Neural cell (in vitro differentiated cells): ENCODE measurements at regions not wholly inside any gene's neighbourhood (a gene's known extent, or its start where the extent isn't known, plus 50 kb on each side); places are given as distances from the start of the nearest gene placed in this dataset.

Source experiments
- H2AFZ ChIP-seq: fragments of 200-600, 300-800 bp; sonication (generic), shearing (Covaris generic); 2 replicates; pipeline ENCODE4 v1.6.0; 2014; ENCODE audit warnings: low read depth, mild to moderate bottlenecking, antibody characterized with exemption, low read length, moderate library complexity
- H3F3A ChIP-seq: fragments of 200-600 bp; shearing (Covaris generic); 2 replicates; pipeline ENCODE4 v1.6.1; 2016; ENCODE audit warnings: mild to moderate bottlenecking, moderate library complexity, mixed read lengths, antibody characterized with exemption, low read length; ENCODE audit not compliant: insufficient read depth, poor library complexity, severe bottlenecking
- H3K27ac ChIP-seq: fragments of 200-600, 300-800 bp; sonication (generic), shearing (Covaris generic); 2 replicates; pipeline ENCODE4 v1.5.1; 2014; ENCODE audit warnings: mild to moderate bottlenecking, low read length, moderate library complexity
- H3K27me3 ChIP-seq: fragments of 300-800, 200-600 bp; sonication (generic), shearing (Covaris generic); 2 replicates; pipeline ENCODE4 v1.6.0; 2014; ENCODE audit warnings: mild to moderate bottlenecking, low read depth, low read length, moderate library complexity; ENCODE audit not compliant: insufficient read depth
- H3K36me3 ChIP-seq: fragments of 300-800, 200-600 bp; sonication (generic), shearing (Covaris generic); 2 replicates; pipeline ENCODE4 v1.5.1; 2014; ENCODE audit warnings: mild to moderate bottlenecking, antibody characterized with exemption, low read length, moderate library complexity; ENCODE audit not compliant: insufficient read depth
- H3K4me2 ChIP-seq: fragments of 300-800, 200-600 bp; sonication (generic), shearing (Covaris generic); 2 replicates; pipeline ENCODE4 v1.6.0; 2014; ENCODE audit warnings: mild to moderate bottlenecking, low read length
- H3K4me3 ChIP-seq: fragments of 300-800, 200-600 bp; sonication (generic), shearing (Covaris generic); 2 replicates; pipeline ENCODE4 v1.5.1; 2014; ENCODE audit warnings: mild to moderate bottlenecking, low read length, moderate library complexity
- H3K79me2 ChIP-seq: fragments of 200-600 bp; shearing (Covaris generic); replicated peaks from 2 replicates; pipeline ENCODE4 v1.6.0; 2014; ENCODE audit warnings: mild to moderate bottlenecking, low read length, moderate library complexity; ENCODE audit not compliant: insufficient read depth
- H3K9ac ChIP-seq: fragments of 300-800, 200-600 bp; sonication (generic), shearing (Covaris generic); 2 replicates; pipeline ENCODE4 v1.6.1; 2016; ENCODE audit warnings: mild to moderate bottlenecking, low read length, mixed read lengths
- H3K9me2 ChIP-seq: fragments of 200-600 bp; shearing (Covaris generic); 2 replicates; pipeline ENCODE4 v1.6.1; 2016; ENCODE audit warnings: mild to moderate bottlenecking, low read length, mixed read lengths; ENCODE audit not compliant: insufficient read depth
- H3K9me3 ChIP-seq: fragments of 200-600, 300-800 bp; sonication (generic), shearing (Covaris generic); 2 replicates; pipeline ENCODE4 v1.6.1; 2016; ENCODE audit warnings: mild to moderate bottlenecking, mixed run types, low read length, moderate library complexity, mixed read lengths
- H4K20me1 ChIP-seq: fragments of 200-600 bp; shearing (Covaris generic); 2 replicates; pipeline ENCODE4 v1.6.1; 2016; ENCODE audit warnings: mild to moderate bottlenecking, mixed run types; ENCODE audit not compliant: insufficient read depth
- CTCF ChIP-seq: fragments of 450-650 bp; IDR thresholded peaks from 2 replicates; pipeline ENCODE4 v1.5.1; 2014; ENCODE audit warnings: antibody characterized with exemption, mild to moderate bottlenecking, moderate library complexity; ENCODE audit not compliant: poor library complexity, severe bottlenecking
- EP300 ChIP-seq: fragments of 450-650 bp; conservative IDR thresholded peaks from 2 replicates; pipeline ENCODE4 v1.6.1; 2014; ENCODE audit warnings: antibody characterized with exemption, mild to moderate bottlenecking, moderate library complexity; ENCODE audit not compliant: poor library complexity, severe bottlenecking
- EZH2 ChIP-seq: fragments of 200-600, 300-800 bp; shearing (Covaris generic), sonication (generic); IDR thresholded peaks from 2 replicates; pipeline ENCODE4 v1.6.1; 2014; ENCODE audit warnings: antibody characterized with exemption, low read length, borderline replicate concordance, mild to moderate bottlenecking; ENCODE audit not compliant: insufficient read depth, poor library complexity, severe bottlenecking
- MXI1 ChIP-seq: fragments of 450-650 bp; conservative IDR thresholded peaks from 2 replicates; pipeline ENCODE4 v1.6.1; 2014; ENCODE audit warnings: antibody characterized with exemption, mild to moderate bottlenecking; ENCODE audit not compliant: poor library complexity, severe bottlenecking
- POLR2AphosphoS5 ChIP-seq: IDR thresholded peaks from 2 replicates; pipeline ENCODE4 v1.6.1; 2012
- RAD21 ChIP-seq: fragments of 450-650 bp; conservative IDR thresholded peaks from 2 replicates; pipeline ENCODE4 v1.6.1; 2014; ENCODE audit warnings: antibody characterized with exemption, mild to moderate bottlenecking, moderate library complexity
- REST ChIP-seq: IDR thresholded peaks from 2 replicates; pipeline ENCODE4 v1.6.1; 2012; ENCODE audit warnings: borderline replicate concordance
- SMC3 ChIP-seq: fragments of 450-650 bp; conservative IDR thresholded peaks from 2 replicates; pipeline ENCODE4 v1.6.1; 2014; ENCODE audit warnings: antibody characterized with exemption, mild to moderate bottlenecking, moderate library complexity; ENCODE audit not compliant: poor library complexity
- TAF1 ChIP-seq: IDR thresholded peaks from 2 replicates; pipeline ENCODE4 v1.6.1; 2012; ENCODE audit warnings: low read depth

GRCh38 chr5:152592416-152592815, 187.3 kb upstream of the NMUR2 start:
- H3K9me2 ChIP-seq: no peaks in the 10 kb centered on the region

GRCh38 chr5:152593388-152593787, 188.3 kb upstream of the NMUR2 start:
- H3K79me2 ChIP-seq: no peaks in the 10 kb centered on the region
- H2AFZ ChIP-seq: no peak overlapping the region
- H3K9ac ChIP-seq: no peak overlapping the region
- no peak overlapping the region for H3K27ac ChIP-seq
- H4K20me1 ChIP-seq: no peaks in the 10 kb centered on the region
- H3K9me3 ChIP-seq: no peaks in the 10 kb centered on the region
- H3K4me3 ChIP-seq: no peak overlapping the region
- no peaks in the 10 kb centered on the region for H3F3A ChIP-seq
- H3K36me3 ChIP-seq: no peaks in the 10 kb centered on the region
- no peaks in the 10 kb centered on the region for H3K27me3 ChIP-seq
- H3K4me2 ChIP-seq: no peak overlapping the region
- TF ChIP-seq RAD21: no peak
- TF ChIP-seq REST: no peak
- no peak for TF ChIP-seq SMC3
- TF ChIP-seq CTCF: no peak
- TF ChIP-seq MXI1: no peak
- no peak for TF ChIP-seq TAF1
- TF ChIP-seq EZH2: no peak
- TF ChIP-seq POLR2AphosphoS5: no peak
- no peak for TF ChIP-seq EP300
- no peaks in the 10 kb centered on the region for H3K9me2 ChIP-seq

More at GRCh38 chr5:152592416-152592815, 187.3 kb upstream of the NMUR2 start:
- Histone ChIP-seq H4K20me1 (no peaks in the 10 kb centered on the region), H2AFZ (no peak overlapping the region), H3K79me2 (no peaks in the 10 kb centered on the region), H3K9ac (no peak overlapping the region), H3K4me2 (no peak overlapping the region), H3K27ac (no peak overlapping the region), H3F3A (no peaks in the 10 kb centered on the region), H3K27me3 (no peaks in the 10 kb centered on the region), H3K36me3 (no peaks in the 10 kb centered on the region), H3K9me3 (no peaks in the 10 kb centered on the region), H3K4me3 (no peak overlapping the region)
- no peak for TF ChIP-seq MXI1

GRCh38 chr5:152595405-152595804, 190.3 kb upstream of the NMUR2 start:
- H3F3A ChIP-seq: no peaks in the 10 kb centered on the region
- H3K36me3 ChIP-seq: no peaks in the 10 kb centered on the region
- no peak for TF ChIP-seq REST
- no peaks in the 10 kb centered on the region for H3K9me3 ChIP-seq
- H3K79me2 ChIP-seq: no peaks in the 10 kb centered on the region
- no peak overlapping the region for H3K9ac ChIP-seq
- no peaks in the 10 kb centered on the region for H3K27me3 ChIP-seq
- peak overlapping the region; percentile 5 for H3K27ac ChIP-seq
- no peak overlapping the region for H3K4me3 ChIP-seq
- no peak overlapping the region for H3K4me2 ChIP-seq
- no peak overlapping the region for H2AFZ ChIP-seq
- no peaks in the 10 kb centered on the region for H4K20me1 ChIP-seq
- H3K9me2 ChIP-seq: no peaks in the 10 kb centered on the region
